Activated T-cell treated with anti-CD3 and anti-CD28 coated beads, Interleukin-2, amount 50 U/mL, for 72 hours (primary cell): ENCODE measurements at regions not wholly inside any gene's neighbourhood (a gene's known extent, or its start where the extent isn't known, plus 50 kb on each side); places are given as distances from the start of the nearest gene placed in this dataset.
"Not testable (repeated sequence)": the region's sequence is repeated elsewhere in the genome, so short reads cannot be mapped to it uniquely, and the experiment has no call there.

Experiments used
- ATAC-seq, 2 donors: fragments of 150-1000 bp; cut with Tn5 transposase; replicated peaks in 1 of 2; 2 replicates each; pipeline ENCODE4 v1.10.0; 2021; ENCODE audit warnings: moderate library complexity in 2 of 2, mild to moderate bottlenecking in 1 of 2
- DNase-seq, 2 donors: peaks; one replicate each; pipeline ENCODE4 v3.0.0; 2021 to 2022; ENCODE audit warnings: mixed read lengths in 1 of 2
- H3K27ac Mint-ChIP-seq: one replicate; pipeline ENCODE4 v1.8.0; 2022; ENCODE audit warnings: mild to moderate bottlenecking, moderate library complexity, mixed read lengths
- H3K27me3 Mint-ChIP-seq: one replicate; pipeline ENCODE4 v1.8.0; 2022; ENCODE audit warnings: low read depth, mixed read lengths
- H3K36me3 Mint-ChIP-seq, 2 donors: one replicate each; pipeline ENCODE4 v1.8.0; 2022; ENCODE audit warnings: mixed read lengths in 2 of 2, mild to moderate bottlenecking in 1 of 2; ENCODE audit not compliant: insufficient read depth in 2 of 2
- H3K4me1 Mint-ChIP-seq: one replicate; pipeline ENCODE4 v1.8.0; 2022; ENCODE audit warnings: low read depth, mixed read lengths
- H3K4me3 Mint-ChIP-seq, 2 donors: one replicate each; pipeline ENCODE4 v1.8.0; 2022; ENCODE audit warnings: mild to moderate bottlenecking in 2 of 2, mixed read lengths in 2 of 2, moderate library complexity in 2 of 2
- H3K9me3 Mint-ChIP-seq, 2 donors: one replicate each; pipeline ENCODE4 v1.8.0; 2022; ENCODE audit warnings: mixed read lengths in 2 of 2

DNA sequence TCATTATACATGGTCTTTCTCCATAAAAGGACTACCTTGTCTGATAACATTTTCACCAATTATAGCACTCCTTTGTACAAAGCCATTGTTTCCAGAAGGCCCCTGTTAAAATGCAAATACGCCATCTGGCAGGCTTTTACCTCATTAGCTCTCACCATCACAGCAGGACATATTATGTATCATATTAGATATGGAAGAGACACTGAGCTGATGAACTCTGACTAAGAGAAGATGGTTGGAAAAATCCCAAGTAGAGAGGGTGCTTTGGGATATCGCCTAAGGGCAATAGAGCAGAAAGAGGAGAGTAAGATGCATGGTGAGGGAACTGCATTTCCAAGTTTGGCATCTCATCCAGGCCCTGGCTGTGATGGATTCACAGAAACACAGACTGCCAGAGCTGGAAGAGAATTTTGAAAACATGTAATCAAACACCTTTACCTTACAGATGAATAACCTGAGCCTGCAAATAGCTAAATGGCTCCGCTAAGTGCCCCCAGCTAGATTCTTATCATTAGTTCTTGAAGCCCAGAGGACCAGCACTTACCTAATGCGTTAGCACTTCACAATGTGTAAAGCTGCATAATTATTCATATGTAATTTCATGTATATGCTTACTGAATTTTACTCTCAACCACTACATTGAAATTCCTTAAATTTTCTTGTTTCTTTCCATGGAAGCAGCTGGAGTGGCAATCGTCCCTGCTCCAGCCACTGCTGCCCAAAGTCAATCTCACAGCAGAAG lies 393.6 kb upstream of the IZUMO3 start:
- DNase-seq (no peak), ATAC-seq (no peak)
- Mint-ChIP-seq H3K27me3 (no peaks in the 10 kb centered on the region), H3K36me3 (no peaks in the 10 kb centered on the region), H3K4me3 (no peak overlapping the region), H3K9me3 (peaks cover 8% of the 10 kb centered on the region in 2 donors), H3K27ac (no peak overlapping the region), H3K4me1 (no peaks in the 10 kb centered on the region)

DNA sequence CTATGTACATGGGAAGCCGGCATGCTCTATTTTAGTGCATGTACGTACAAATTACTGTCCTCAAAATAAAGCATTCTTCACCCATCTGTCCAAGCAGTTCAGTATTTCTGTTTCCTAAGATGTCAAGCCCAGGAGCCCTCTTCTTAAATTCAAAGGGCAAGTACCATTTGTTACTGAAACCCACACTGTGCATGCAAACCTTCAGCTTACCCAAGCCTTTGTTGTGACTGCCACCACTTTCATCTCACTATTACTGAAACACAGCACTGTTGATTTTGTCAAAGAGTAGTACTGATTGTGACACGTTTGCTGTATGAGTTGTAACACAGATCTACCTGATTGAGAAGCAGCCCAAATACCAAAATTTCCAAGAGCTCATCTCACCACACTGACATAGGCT lies 390.4 kb upstream of the IZUMO3 start:
- no peak overlapping the region for H3K4me3 Mint-ChIP-seq
- no peak overlapping the region for H3K27ac Mint-ChIP-seq
- DNase-seq (no peak), ATAC-seq (no peak)
- H3K27me3 Mint-ChIP-seq, result no peaks in the 10 kb centered on the region
- H3K9me3 Mint-ChIP-seq, result peaks cover 7 to 8% of the 10 kb centered on the region in 2 donors
- no peaks in the 10 kb centered on the region for H3K4me1 Mint-ChIP-seq
- H3K36me3 Mint-ChIP-seq, result no peaks in the 10 kb centered on the region

DNA sequence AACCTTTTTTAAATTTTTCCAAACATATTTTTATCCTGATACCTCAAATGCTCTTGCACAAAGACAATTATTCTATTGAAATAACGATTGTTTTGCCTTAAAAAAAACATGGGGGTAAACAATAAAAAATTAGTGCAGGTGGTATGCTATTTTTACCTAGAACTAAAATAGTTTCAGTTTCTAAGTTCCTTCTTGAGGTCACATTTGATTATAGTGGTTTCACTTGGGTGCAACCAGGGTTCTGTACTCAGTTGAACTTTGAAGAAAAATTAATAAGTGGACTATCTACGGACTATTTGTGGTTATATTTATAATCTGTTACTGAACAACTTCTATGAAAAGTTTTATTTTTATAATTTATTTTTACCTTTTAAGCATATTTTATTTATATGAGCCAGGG lies 387.1 kb upstream of the IZUMO3 start:
- no peak overlapping the region for H3K4me3 Mint-ChIP-seq

DNA sequence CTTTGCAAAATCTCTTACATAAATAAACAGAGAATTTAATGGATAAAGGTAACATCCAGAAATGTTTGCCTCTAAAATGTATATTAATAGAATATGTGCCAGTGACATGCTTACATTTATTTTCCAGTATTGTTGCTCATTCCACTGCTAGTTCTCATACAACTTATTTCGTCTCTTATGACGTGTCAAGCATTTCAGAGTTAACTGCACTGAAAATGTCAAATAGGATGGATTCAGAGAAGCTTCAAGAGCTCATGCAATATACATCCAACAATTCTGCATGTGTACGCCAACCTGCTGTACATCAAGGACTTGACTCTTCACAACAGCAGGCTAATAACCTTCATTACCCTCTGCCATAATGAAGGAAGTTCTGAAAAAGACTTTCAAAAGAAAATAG lies 386.2 kb upstream of the IZUMO3 start:
- Mint-ChIP-seq H3K27me3 (no peaks in the 10 kb centered on the region), H3K9me3 (peaks cover 2 to 7% of the 10 kb centered on the region in 2 donors), H3K4me3 (no peak overlapping the region), H3K36me3 (no peaks in the 10 kb centered on the region), H3K27ac (no peak overlapping the region), H3K4me1 (no peaks in the 10 kb centered on the region)
- DNase-seq (no peak), ATAC-seq (no peak)

More for the DNA sequence above, 387.1 kb upstream of the IZUMO3 start:
- Mint-ChIP-seq H3K27me3 (no peaks in the 10 kb centered on the region), H3K27ac (no peak overlapping the region), H3K9me3 (peaks cover 2 to 5% of the 10 kb centered on the region in 2 donors), H3K36me3 (no peaks in the 10 kb centered on the region), H3K4me1 (no peaks in the 10 kb centered on the region)
- ATAC-seq (no peak), DNase-seq (no peak)

DNA sequence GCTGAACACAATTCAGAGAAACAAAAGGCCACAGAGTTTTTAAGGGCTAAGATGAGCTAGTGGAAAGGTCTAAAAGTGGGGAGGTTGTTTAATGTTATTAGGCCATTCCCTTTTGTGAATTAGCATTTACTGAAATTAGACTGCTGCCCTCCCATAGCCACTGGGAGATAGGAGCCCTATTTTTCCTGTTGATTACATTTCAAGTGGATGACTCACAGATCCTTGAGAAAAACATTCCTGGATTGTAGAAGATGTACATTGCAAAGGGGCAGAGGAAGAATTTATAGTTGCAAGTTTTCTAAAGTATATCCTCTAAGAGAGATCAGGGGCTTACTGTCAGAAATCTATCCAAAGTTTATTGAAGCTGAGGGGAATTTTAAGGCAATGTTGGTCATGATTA lies 367.1 kb upstream of the IZUMO3 start:
- H3K4me3 Mint-ChIP-seq, result no peak overlapping the region
- no peaks in the 10 kb centered on the region for H3K4me1 Mint-ChIP-seq
- peaks cover 5 to 9% of the 10 kb centered on the region in 2 donors for H3K9me3 Mint-ChIP-seq
- no peaks in the 10 kb centered on the region for H3K27me3 Mint-ChIP-seq
- no peak overlapping the region for H3K27ac Mint-ChIP-seq
- peaks cover 0 to 1% of the 10 kb centered on the region in 2 donors for H3K36me3 Mint-ChIP-seq
- no peak for DNase-seq
- ATAC-seq, result no peak

DNA sequence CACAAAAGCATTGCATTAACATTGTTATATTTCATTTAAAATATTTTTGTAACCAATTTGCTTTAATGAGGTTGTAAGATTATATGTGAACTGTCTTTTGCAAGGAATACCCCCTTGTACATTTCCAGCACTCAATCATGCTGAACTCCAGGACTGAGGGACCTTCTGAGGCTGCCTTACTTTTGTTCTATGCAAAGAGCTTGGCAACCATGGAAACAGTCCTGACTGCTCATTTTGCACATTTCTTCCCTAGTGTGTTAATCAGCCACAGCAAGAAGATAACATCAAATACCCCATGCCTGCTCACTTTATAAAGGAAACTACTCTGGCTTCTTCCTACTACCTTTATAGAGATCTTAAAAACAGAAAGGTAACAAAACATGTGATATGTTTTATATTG lies 355.6 kb upstream of the IZUMO3 start:
- no peak overlapping the region for H3K27ac Mint-ChIP-seq
- ATAC-seq, result no peak
- H3K9me3 Mint-ChIP-seq, result peaks cover 10 to 15% of the 10 kb centered on the region in 2 donors
- no peak for DNase-seq
- no peaks in the 10 kb centered on the region for H3K4me1 Mint-ChIP-seq
- H3K36me3 Mint-ChIP-seq, result peaks cover 0 to 2% of the 10 kb centered on the region in 2 donors
- H3K27me3 Mint-ChIP-seq, result no peaks in the 10 kb centered on the region
- no peak overlapping the region for H3K4me3 Mint-ChIP-seq

DNA sequence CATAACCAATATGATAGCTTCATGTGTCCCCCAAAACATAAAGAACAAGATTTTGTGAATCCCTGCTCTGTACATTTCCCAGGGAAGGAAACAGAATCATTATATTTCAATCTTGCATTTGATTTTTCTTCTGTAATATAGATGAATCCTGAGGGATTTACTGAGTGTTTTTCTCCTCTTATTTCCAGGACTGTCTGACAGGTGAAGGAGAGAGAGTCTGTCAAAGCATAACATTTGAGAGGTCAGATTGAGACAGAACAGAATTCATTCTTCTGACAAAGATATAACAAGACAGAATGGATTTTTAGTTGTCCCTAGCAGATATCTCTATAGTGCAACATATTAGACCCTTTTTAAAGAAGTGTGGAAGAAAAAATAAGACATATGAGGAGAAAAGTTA lies 354.5 kb upstream of the IZUMO3 start:
- Mint-ChIP-seq H3K4me3 (no peak overlapping the region), H3K4me1 (no peaks in the 10 kb centered on the region), H3K27ac (no peak overlapping the region), H3K27me3 (no peaks in the 10 kb centered on the region), H3K36me3 (peaks cover 0 to 2% of the 10 kb centered on the region in 2 donors), H3K9me3 (peaks cover 9 to 16% of the 10 kb centered on the region in 2 donors)
- ATAC-seq (no peak), DNase-seq (no peak)

DNA sequence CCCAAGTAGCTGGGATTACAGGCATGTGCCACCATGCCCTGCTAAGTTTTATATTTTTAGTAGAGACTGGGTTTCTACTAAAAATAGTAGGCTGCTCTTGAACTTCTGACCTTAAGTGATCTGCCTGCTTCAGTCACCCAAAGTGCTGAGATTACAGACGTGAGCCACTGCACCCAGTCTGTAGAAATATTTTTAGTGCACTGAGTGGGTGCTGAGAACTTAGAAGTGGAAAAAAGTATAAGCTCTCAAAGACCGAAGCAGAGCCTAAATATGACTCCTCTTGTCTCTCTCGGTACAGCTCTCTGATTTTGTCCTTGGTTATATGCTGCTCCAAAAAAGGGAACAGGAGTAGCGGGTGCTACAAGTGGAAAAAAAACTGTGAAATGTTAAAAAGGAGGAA lies 353.8 kb upstream of the IZUMO3 start:
- H3K4me1 Mint-ChIP-seq, result no peaks in the 10 kb centered on the region
- H3K4me3 Mint-ChIP-seq, result no peak overlapping the region
- ATAC-seq, result no peak

DNA sequence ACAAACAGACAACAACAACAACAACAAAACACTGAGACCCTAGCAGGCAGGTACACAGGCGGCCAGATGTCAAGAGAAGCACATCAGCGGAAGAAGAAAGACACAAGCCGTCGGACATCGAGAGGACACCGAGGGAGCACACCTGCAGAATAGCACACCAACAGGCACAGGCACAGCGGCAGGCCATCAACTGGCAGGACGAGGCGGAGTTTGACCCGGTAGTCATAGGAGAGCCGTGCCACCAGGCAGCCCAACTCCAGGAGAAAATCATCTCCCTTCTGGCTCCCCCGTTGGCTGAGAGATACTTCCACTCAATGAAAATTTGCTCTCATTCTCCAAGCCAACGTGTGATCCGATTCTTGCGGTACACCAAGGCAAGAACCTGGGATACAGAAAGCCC lies 352.1 kb upstream of the IZUMO3 start:
- DNase-seq (no peak), ATAC-seq (no peak)
- peaks cover 0 to 2% of the 10 kb centered on the region in 2 donors for H3K36me3 Mint-ChIP-seq
- H3K27me3 Mint-ChIP-seq, result no peaks in the 10 kb centered on the region
- H3K9me3 Mint-ChIP-seq, result peaks cover 14 to 17% of the 10 kb centered on the region in 2 donors
- no peaks in the 10 kb centered on the region for H3K4me1 Mint-ChIP-seq
- no peak overlapping the region for H3K4me3 Mint-ChIP-seq
- H3K27ac Mint-ChIP-seq, result no peak overlapping the region

More for the DNA sequence above, 353.8 kb upstream of the IZUMO3 start:
- Mint-ChIP-seq H3K9me3 (peaks cover 9 to 14% of the 10 kb centered on the region in 2 donors), H3K27me3 (no peaks in the 10 kb centered on the region), H3K36me3 (peaks cover 0 to 2% of the 10 kb centered on the region in 2 donors), H3K27ac (no peak overlapping the region)
- DNase-seq, result no peak

DNA sequence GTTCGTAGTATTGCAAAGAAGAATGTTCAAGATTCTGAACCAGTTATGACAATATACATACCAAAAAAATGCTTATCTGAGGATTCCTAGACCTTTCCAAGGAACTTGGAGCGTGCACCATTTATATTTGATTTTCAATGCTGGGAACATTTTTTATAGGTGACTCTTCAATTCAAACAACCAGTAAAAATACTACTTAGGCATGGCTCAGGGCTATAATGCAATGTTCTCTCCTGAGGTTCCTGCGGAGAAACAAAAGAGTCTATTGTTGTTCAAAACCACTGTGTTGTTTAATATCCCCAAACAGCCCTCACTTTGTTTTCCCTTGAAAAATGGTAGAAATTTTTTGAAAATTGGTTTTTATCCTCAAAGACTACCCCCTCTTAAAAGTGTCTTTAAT lies 335.7 kb upstream of the IZUMO3 start:
- Mint-ChIP-seq H3K36me3 (no peaks in the 10 kb centered on the region), H3K4me1 (no peaks in the 10 kb centered on the region), H3K4me3 (no peak overlapping the region), H3K9me3 (peaks cover 6 to 13% of the 10 kb centered on the region in 2 donors), H3K27ac (no peak overlapping the region), H3K27me3 (no peaks in the 10 kb centered on the region)
- DNase-seq (no peak), ATAC-seq (no peak)

DNA sequence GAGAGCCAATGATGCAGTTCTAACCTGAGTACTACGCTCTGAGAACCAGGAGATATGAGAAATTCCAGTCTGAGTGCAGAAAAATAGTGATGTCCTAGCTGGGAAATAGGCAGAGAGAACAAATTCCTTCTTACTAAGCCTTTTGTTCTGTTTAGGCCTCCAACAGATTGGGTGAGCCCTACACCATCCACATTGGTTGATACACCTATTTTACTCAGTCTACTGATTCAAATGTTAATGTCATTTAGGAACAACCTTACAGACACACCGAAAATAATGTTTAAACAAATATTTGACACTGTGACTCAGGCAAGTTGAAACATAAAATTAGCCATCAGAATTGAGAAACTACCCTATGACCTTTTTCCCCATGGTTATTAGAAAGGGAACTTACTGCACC lies 333.9 kb upstream of the IZUMO3 start:
- H3K36me3 Mint-ChIP-seq, result no peaks in the 10 kb centered on the region
- ATAC-seq, result no peak

DNA sequence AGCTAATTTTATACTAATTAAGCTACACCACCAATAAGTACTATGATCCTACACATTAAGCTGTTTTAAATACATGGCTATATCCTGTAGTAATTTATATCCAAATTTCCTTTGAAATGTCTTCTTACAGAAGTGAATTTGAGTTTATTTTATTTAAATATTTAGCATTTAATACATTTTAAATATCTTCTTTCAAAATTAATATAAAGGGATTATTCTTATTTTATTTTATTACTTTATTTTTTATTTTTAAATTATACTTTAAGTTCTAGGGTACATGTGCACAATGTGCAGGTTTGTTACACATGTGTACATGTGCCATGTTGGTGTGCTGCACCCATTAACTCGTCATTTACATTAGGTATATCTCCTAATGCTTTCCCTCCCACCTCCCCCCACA lies 310.9 kb upstream of the IZUMO3 start:
- not testable (repeated sequence) for H3K27ac Mint-ChIP-seq, H3K36me3 Mint-ChIP-seq, H3K4me3 Mint-ChIP-seq, ATAC-seq, H3K4me1 Mint-ChIP-seq, DNase-seq, H3K27me3 Mint-ChIP-seq
- H3K9me3 Mint-ChIP-seq, result peaks cover 8 to 16% of the 10 kb centered on the region in 2 donors

More for the DNA sequence above, 333.9 kb upstream of the IZUMO3 start:
- H3K4me3 Mint-ChIP-seq, result no peak overlapping the region
- H3K9me3 Mint-ChIP-seq, result peaks cover 6 to 13% of the 10 kb centered on the region in 2 donors
- H3K27ac Mint-ChIP-seq, result no peak overlapping the region
- no peak for DNase-seq
- H3K27me3 Mint-ChIP-seq, result no peaks in the 10 kb centered on the region
- no peaks in the 10 kb centered on the region for H3K4me1 Mint-ChIP-seq

DNA sequence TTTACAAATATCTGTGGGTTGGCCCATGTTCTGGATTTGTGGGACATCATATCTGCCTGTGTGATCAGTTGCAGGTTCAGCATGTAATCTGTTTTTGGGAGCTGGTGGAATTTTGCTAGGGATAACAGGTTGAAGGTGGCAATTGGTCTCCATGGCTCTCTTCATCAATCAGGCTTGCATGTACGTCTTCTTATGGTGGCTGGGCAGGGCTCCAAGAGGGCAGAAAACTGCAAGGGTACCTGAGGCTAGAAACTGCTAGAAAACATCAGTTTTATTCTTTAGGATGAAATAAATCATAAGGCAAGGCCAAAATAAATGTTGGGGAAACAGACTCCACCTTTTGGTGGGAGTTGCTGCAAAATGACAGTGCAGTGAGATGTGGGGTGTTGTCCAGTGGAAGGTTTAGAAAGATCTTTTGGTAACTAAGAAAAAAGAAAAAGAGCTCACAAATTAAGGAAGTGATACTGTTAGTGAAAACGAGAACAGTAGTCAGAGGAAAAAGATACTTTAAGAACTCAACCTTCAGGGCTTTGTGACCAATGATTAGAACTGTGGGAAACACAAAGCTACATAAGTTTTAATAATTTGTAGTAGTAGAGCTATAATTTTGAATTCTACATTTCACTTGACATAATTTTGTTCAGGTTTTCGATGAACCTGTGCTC lies 300.7 kb upstream of the IZUMO3 start:
- ATAC-seq (no peak), DNase-seq (no peak)
- Mint-ChIP-seq H3K4me1 (no peaks in the 10 kb centered on the region), H3K9me3 (peaks cover 2 to 10% of the 10 kb centered on the region in 2 donors), H3K4me3 (no peak overlapping the region), H3K36me3 (no peaks in the 10 kb centered on the region), H3K27me3 (no peaks in the 10 kb centered on the region), H3K27ac (no peak overlapping the region)
